GM12891 (cell line): ENCODE measurements at regions not wholly inside any gene's neighbourhood (a gene's known extent, or its start where the extent isn't known, plus 50 kb on each side); places are given as distances from the start of the nearest gene placed in this dataset.

Experiments used
- POLR2A ChIP-seq: IDR thresholded peaks from 2 replicates; pipeline ENCODE4 v1.6.1; 2011; ENCODE audit warnings: low read depth, low read length, control low read depth
- POLR2AphosphoS5 ChIP-seq: IDR thresholded peaks from 2 replicates; pipeline ENCODE4 v1.6.1; 2011; ENCODE audit warnings: low read depth, low read length, control low read depth
- POU2F2 ChIP-seq: IDR thresholded peaks from 2 replicates; pipeline ENCODE4 v1.6.1; 2011; ENCODE audit warnings: low read depth, mild to moderate bottlenecking, control low read depth, low read length, moderate library complexity
- SPI1 ChIP-seq: IDR thresholded peaks from 2 replicates; pipeline ENCODE4 v1.6.1; 2011; ENCODE audit warnings: low read depth, low read length, control low read depth
- TAF1 ChIP-seq: IDR thresholded peaks from 2 replicates; pipeline ENCODE4 v1.6.1; 2011; ENCODE audit warnings: low read depth, low read length, control low read depth

DNA sequence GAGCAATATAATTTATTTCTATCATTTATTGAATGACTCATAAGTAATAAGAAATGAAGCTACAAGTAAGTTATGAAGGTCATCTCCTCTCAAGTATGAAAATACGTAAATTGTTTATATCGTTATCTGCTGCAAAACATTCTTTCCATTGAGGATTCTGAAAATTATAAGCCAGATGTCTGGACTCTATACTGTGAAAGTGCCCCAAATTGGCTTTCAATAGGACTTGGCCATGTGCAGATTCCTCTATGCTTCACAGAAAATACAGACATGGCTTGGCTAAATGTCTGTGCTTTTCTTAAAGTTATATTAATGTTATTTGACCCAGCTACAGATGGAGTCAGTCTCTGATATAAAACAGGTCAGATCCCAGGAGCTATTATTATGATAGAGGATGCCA is 2109.9 kb upstream of the AGA start:
- TF ChIP-seq POLR2A (no peak), POLR2AphosphoS5 (no peak), SPI1 (no peak), TAF1 (no peak), POU2F2 (no peak)
